Endothelial cell of umbilical vein (primary cell): ENCODE measurements at regions not wholly inside any gene's neighbourhood (a gene's known extent, or its start where the extent isn't known, plus 50 kb on each side); places are given as distances from the start of the nearest gene placed in this dataset.

Experiments
- BruUV-seq: library from RNA; stranded (reverse); fragments of 400-500 nt; replicated peaks from 2 replicates; lab custom pipeline; 2021; lab: Mats Ljungman, UMichigan
- CTCF ChIA-PET: fragments of 300-600, 350-600 bp; sonication (Branson Sonifier 250); formaldehyde crosslinking; loops from one replicate; lab custom pipeline; 2021; ENCODE audit warnings: antibody characterized with exemption, inconsistent platforms; lab: Charles Lee
- POLR2A ChIA-PET: fragments of 300-600, 350-600 bp; sonication (Branson Sonifier 250); formaldehyde crosslinking; loops from one replicate; lab custom pipeline; 2021; ENCODE audit warnings: antibody characterized with exemption, inconsistent platforms; lab: Charles Lee
- DNase-seq: peaks from one replicate; pipeline ENCODE4 v3.0.0-alpha.2; 2011; ENCODE audit warnings: low read depth, low spot score
- FAIRE-seq: peaks from 2 replicates; lab custom pipeline; 2011; peaks lifted over from hg19 to GRCh38; lab: Jason Lieb, UNC
- H2AFZ ChIP-seq: 2 replicates; pipeline ENCODE4 v1.6.0; 2012; ENCODE audit warnings: low read depth, low read length, control low read depth, inconsistent platforms
- H3K27ac ChIP-seq: 2 replicates; pipeline ENCODE4 v1.5.1; 2011; ENCODE audit warnings: low read depth, mild to moderate bottlenecking, control low read depth, low read length, moderate library complexity; ENCODE audit not compliant: insufficient read depth
- H3K27me3 ChIP-seq, 2 experiments: 2 replicates each; pipeline versions ENCODE4 v1.6.0 to v1.6.1; 2011; ENCODE audit warnings: low read length in 2 of 2, mixed read lengths in 1 of 2; ENCODE audit not compliant: control insufficient read depth in 2 of 2, insufficient read depth in 2 of 2
- H3K36me3 ChIP-seq, 2 experiments: 2 replicates in 1 of 2; 3 replicates in 1 of 2; pipeline ENCODE4 v1.5.1; 2011; ENCODE audit warnings: low read length in 2 of 2, mild to moderate bottlenecking in 1 of 2, moderate library complexity in 1 of 2; ENCODE audit not compliant: control insufficient read depth in 2 of 2, insufficient read depth in 2 of 2; ENCODE audit errors: extremely low read depth in 1 of 2
- H3K4me1 ChIP-seq: 3 replicates; pipeline ENCODE4 v1.5.1; 2011; ENCODE audit warnings: mild to moderate bottlenecking, low read length; ENCODE audit not compliant: control insufficient read depth, insufficient read depth; ENCODE audit errors: extremely low read depth
- H3K4me2 ChIP-seq: 2 replicates; pipeline ENCODE4 v1.6.1; 2011; ENCODE audit warnings: low read length, control low read depth, mixed read lengths; ENCODE audit not compliant: insufficient read depth
- H3K4me3 ChIP-seq, 3 experiments: fragments of 200-600 bp in 1 of 3; sonication (generic), shearing (Covaris generic) in 1 of 3; replicated peaks in 1 of 3; 2 replicates each; pipeline ENCODE4 v1.5.1; 2011 to 2016; ENCODE audit warnings: control low read depth in 3 of 3, low read length in 3 of 3, mild to moderate bottlenecking in 2 of 3, inconsistent platforms in 1 of 3, low read depth in 1 of 3, moderate library complexity in 1 of 3; ENCODE audit not compliant: insufficient read depth in 1 of 3
- H3K79me2 ChIP-seq: 2 replicates; pipeline ENCODE4 v1.6.0; 2012; ENCODE audit warnings: low read length, inconsistent platforms; ENCODE audit not compliant: control insufficient read depth, insufficient read depth
- H3K9ac ChIP-seq: replicated peaks from 2 replicates; pipeline ENCODE3; 2011; ENCODE audit warnings: low read length, control low read depth; ENCODE audit not compliant: insufficient read depth; ENCODE audit errors: extremely low read depth
- H3K9me1 ChIP-seq: replicated peaks from 3 replicates; pipeline ENCODE4 v1.6.0; 2011; ENCODE audit warnings: mild to moderate bottlenecking, low read length; ENCODE audit not compliant: control insufficient read depth, insufficient read depth; ENCODE audit errors: extremely low read depth
- H3K9me3 ChIP-seq: replicated peaks from 2 replicates; pipeline ENCODE4 v1.5.1; 2012; ENCODE audit warnings: low read length, inconsistent platforms; ENCODE audit not compliant: control insufficient read depth, insufficient read depth
- H4K20me1 ChIP-seq: replicated peaks from 2 replicates; pipeline ENCODE3; 2011; ENCODE audit warnings: mild to moderate bottlenecking, low read length; ENCODE audit not compliant: control insufficient read depth, insufficient read depth; ENCODE audit errors: extremely low read depth
- EZH2 ChIP-seq: IDR thresholded peaks from 2 replicates; pipeline ENCODE4 v1.6.1; 2012; ENCODE audit warnings: borderline replicate concordance, low read depth, mild to moderate bottlenecking, moderate library complexity, low read length, inconsistent platforms; ENCODE audit not compliant: severe bottlenecking
- FOS ChIP-seq: IDR thresholded peaks from 2 replicates; pipeline ENCODE4 v1.6.1; 2011; ENCODE audit warnings: mild to moderate bottlenecking, low read length, moderate library complexity, borderline replicate concordance; ENCODE audit not compliant: insufficient read depth
- GATA2 ChIP-seq: IDR thresholded peaks from 2 replicates; pipeline ENCODE4 v1.7.0; 2011; ENCODE audit warnings: low read depth, mild to moderate bottlenecking, moderate library complexity, mixed read lengths, low read length; ENCODE audit not compliant: insufficient read length, insufficient read depth
- JUN ChIP-seq: IDR thresholded peaks from 2 replicates; pipeline ENCODE4 v1.6.1; 2011; ENCODE audit warnings: borderline replicate concordance, low read depth; ENCODE audit not compliant: insufficient read length, insufficient read depth
- POLR2A ChIP-seq: IDR thresholded peaks from 2 replicates; pipeline ENCODE4 v1.6.1; 2012; ENCODE audit warnings: low read depth, mild to moderate bottlenecking, control low read depth, low read length
- POLR2AphosphoS5 ChIP-seq: IDR thresholded peaks from 2 replicates; pipeline ENCODE4 v1.6.1; 2012; ENCODE audit warnings: low read depth, mild to moderate bottlenecking, control low read depth, low read length, moderate library complexity; ENCODE audit not compliant: insufficient read depth
- dilution Hi-C: fragments of 300-500 bp; cut with MboI; formaldehyde crosslinking; loops from one replicate; pipeline ENCODE4 v1.15.0; 2019; ENCODE audit warnings: low sequenced_read_pairs; ENCODE audit not compliant: extremely low pct_ligation_motif_present
- intact Hi-C: fragments of 100-400 bp; cut with micrococcal nuclease; formaldehyde crosslinking; loops from one replicate; pipeline ENCODE4 v1.10.0; 2022
- TF ChIP-seq, protein P1 (sequence below): IDR thresholded peaks from 2 replicates; pipeline ENCODE4 v1.6.1; 2011; ENCODE audit not compliant: insufficient read depth, insufficient read length
- TF ChIP-seq, protein P2 (sequence below), 2 donors: IDR thresholded peaks; 1 replicate in 1 of 2; 2 replicates in 1 of 2; pipeline ENCODE4 v1.5.1; 2011; ENCODE audit warnings: low read length in 2 of 2, mild to moderate bottlenecking in 2 of 2, moderate library complexity in 2 of 2, control low read depth in 1 of 2, inconsistent platforms in 1 of 2, low read depth in 1 of 2; ENCODE audit not compliant: insufficient read depth in 1 of 2; ENCODE audit errors: extremely low read depth in 1 of 2

DNA sequence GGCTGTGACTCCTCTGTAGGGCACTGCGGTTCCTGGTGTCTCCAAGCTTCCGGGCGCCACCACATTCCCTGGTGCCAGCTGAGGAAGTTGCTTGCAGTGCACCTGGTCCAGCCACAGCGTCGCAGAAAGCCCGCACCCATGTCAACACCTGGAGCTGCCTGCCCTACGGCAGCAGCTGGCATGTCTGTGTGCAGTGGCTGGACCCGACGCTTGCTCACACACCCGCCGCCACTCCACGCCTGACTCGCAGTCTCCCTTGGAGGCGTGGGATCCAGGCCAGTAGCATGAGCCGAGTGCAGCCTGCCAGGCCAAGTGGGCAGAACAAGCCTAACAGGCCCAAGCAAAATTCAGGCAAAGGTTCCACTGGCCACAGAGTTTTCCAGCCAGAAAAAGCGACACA is 118.1 kb upstream of the PHF14 start:
- no peaks in the 10 kb centered on the region for H3K4me1 ChIP-seq
- no peaks in the 10 kb centered on the region for H3K36me3 ChIP-seq
- DNase-seq, result no peak
- ChIA-PET CTCF (no interaction called here), POLR2A (no interaction called here)
- H3K4me3 ChIP-seq, result no peak overlapping the region
- FAIRE-seq, result no peak
- no peaks in the 10 kb centered on the region for H3K9me1 ChIP-seq
- no peak overlapping the region for H2AFZ ChIP-seq
- intact Hi-C loops, result no loop called here
- H4K20me1 ChIP-seq, result no peaks in the 10 kb centered on the region
- H3K27ac ChIP-seq, result no peak overlapping the region
- no peaks in the 10 kb centered on the region for H3K9me3 ChIP-seq
- H3K79me2 ChIP-seq, result no peaks in the 10 kb centered on the region
- no peak overlapping the region for H3K9ac ChIP-seq
- no peak overlapping the region for H3K4me2 ChIP-seq
- dilution Hi-C loops, result no loop called here
- TF ChIP-seq JUN, result no peak
- TF ChIP-seq EZH2, result no peak
- TF ChIP-seq POLR2A, result no peak
- no peak for TF ChIP-seq POLR2AphosphoS5
- no peak for TF ChIP-seq FOS
- H3K27me3 ChIP-seq, result no peaks in the 10 kb centered on the region
- BruUV-seq, result no TSS peak

DNA sequence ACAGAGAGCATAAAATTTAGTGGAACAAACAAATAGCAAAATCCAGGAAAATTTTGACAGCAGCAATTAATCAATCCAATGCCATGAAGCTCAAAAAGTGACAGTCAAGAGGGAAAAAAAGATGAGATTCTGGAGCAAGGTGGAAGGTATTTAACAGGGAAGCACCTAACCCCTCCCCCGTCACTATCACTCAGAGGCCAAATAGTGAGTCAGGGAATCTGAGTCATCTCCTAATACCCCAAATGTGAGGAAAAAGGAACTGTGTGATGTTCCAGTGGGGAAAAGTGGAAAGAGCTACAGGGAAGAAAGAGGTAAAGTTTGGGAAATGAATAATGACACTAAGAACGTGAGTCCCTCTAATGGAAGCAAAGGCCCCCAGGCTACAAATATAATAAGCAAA is 113.2 kb upstream of the PHF14 start:
- FAIRE-seq (no peak), DNase-seq (no peak)
- H3K4me2 ChIP-seq, result no peak overlapping the region
- no peak overlapping the region for H3K9ac ChIP-seq
- no peak overlapping the region for H3K27ac ChIP-seq
- TF ChIP-seq JUN, result no peak
- TF ChIP-seq, protein P1, sequence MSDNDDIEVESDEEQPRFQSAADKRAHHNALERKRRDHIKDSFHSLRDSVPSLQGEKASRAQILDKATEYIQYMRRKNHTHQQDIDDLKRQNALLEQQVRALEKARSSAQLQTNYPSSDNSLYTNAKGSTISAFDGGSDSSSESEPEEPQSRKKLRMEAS, result no peak
- TF ChIP-seq GATA2, result no peak
- TF ChIP-seq, protein P2, sequence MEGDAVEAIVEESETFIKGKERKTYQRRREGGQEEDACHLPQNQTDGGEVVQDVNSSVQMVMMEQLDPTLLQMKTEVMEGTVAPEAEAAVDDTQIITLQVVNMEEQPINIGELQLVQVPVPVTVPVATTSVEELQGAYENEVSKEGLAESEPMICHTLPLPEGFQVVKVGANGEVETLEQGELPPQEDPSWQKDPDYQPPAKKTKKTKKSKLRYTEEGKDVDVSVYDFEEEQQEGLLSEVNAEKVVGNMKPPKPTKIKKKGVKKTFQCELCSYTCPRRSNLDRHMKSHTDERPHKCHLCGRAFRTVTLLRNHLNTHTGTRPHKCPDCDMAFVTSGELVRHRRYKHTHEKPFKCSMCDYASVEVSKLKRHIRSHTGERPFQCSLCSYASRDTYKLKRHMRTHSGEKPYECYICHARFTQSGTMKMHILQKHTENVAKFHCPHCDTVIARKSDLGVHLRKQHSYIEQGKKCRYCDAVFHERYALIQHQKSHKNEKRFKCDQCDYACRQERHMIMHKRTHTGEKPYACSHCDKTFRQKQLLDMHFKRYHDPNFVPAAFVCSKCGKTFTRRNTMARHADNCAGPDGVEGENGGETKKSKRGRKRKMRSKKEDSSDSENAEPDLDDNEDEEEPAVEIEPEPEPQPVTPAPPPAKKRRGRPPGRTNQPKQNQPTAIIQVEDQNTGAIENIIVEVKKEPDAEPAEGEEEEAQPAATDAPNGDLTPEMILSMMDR (IDR thresholded peaks at IDR 0.05; ENCODE audit: extremely low read depth in 1 of 2, insufficient read depth in 1 of 2, low read depth in 1 of 2, low read length in 2 of 2), result no peak
- TF ChIP-seq POLR2AphosphoS5, result no peak
- TF ChIP-seq FOS, result no peak
- no peaks in the 10 kb centered on the region for H3K36me3 ChIP-seq
- intact Hi-C loops, result no loop called here
- dilution Hi-C loops, result no loop called here
- no TSS peak for BruUV-seq
- no peaks in the 10 kb centered on the region for H4K20me1 ChIP-seq
- H3K27me3 ChIP-seq, result no peaks in the 10 kb centered on the region
- H3K4me1 ChIP-seq, result no peaks in the 10 kb centered on the region
- no peaks in the 10 kb centered on the region for H3K9me3 ChIP-seq
- H3K79me2 ChIP-seq, result no peaks in the 10 kb centered on the region
- no peak overlapping the region for H3K4me3 ChIP-seq
- no peak overlapping the region for H2AFZ ChIP-seq
- H3K9me1 ChIP-seq, result no peaks in the 10 kb centered on the region
- ChIA-PET CTCF (no interaction called here), POLR2A (no interaction called here)
